HEK293T (cell line): ENCODE measurements at regions not wholly inside any gene's neighbourhood (a gene's known extent, or its start where the extent isn't known, plus 50 kb on each side); places are given as distances from the start of the nearest gene placed in this dataset.

Source experiments
- CTCF ChIA-PET: fragments of 350-600 bp; formaldehyde crosslinking; extraction: SDS; loops from one replicate; lab custom pipeline; 2021; ENCODE audit warnings: antibody characterized with exemption, inconsistent platforms; lab: Yijun Ruan, JAX
- POLR2A ChIA-PET: fragments of 350-600 bp; formaldehyde crosslinking; extraction: SDS; loops from one replicate; lab custom pipeline; 2020; ENCODE audit warnings: antibody characterized with exemption, inconsistent platforms; lab: Yijun Ruan, JAX
- DNase-seq: peaks from one replicate; pipeline ENCODE4 v3.0.0; 2012; ENCODE audit warnings: mixed read lengths; ENCODE audit errors: extremely low spot score
- ARNT ChIP-seq: fragments of 450-650 bp; IDR thresholded peaks from 2 replicates; pipeline ENCODE4 v1.6.1; 2017; ENCODE audit warnings: mild to moderate bottlenecking
- BHLHE40 ChIP-seq: fragments of 450-650 bp; IDR thresholded peaks from 2 replicates; pipeline ENCODE4 v1.6.1; 2016; ENCODE audit warnings: mild to moderate bottlenecking, moderate library complexity, borderline replicate concordance
- CTBP1 ChIP-seq: fragments of 450-650 bp; IDR thresholded peaks from 2 replicates; pipeline ENCODE4 v1.6.1; 2016; ENCODE audit warnings: borderline replicate concordance
- ELF4 ChIP-seq: fragments of 450-650 bp; IDR thresholded peaks from 2 replicates; pipeline ENCODE4 v1.6.1; 2017; ENCODE audit warnings: antibody characterized with exemption
- FOXA1 ChIP-seq: fragments of 450-650 bp; IDR thresholded peaks from 2 replicates; pipeline ENCODE4 v1.6.1; 2016; ENCODE audit warnings: mild to moderate bottlenecking
- FOXK2 ChIP-seq: fragments of 450-650 bp; IDR thresholded peaks from 2 replicates; pipeline ENCODE4 v1.6.1; 2016; ENCODE audit warnings: mild to moderate bottlenecking
- FOXM1 ChIP-seq: fragments of 450-650 bp; IDR thresholded peaks from 2 replicates; pipeline ENCODE4 v1.6.1; 2017; ENCODE audit warnings: mild to moderate bottlenecking, borderline replicate concordance
- HDGF ChIP-seq: fragments of 450-650 bp; IDR thresholded peaks from 2 replicates; pipeline ENCODE4 v1.6.1; 2017; ENCODE audit warnings: antibody characterized with exemption, borderline replicate concordance
- L3MBTL2 ChIP-seq: fragments of 450-650 bp; conservative IDR thresholded peaks from 2 replicates; pipeline ENCODE4 v1.6.1; 2016; ENCODE audit warnings: mild to moderate bottlenecking
- LEF1 ChIP-seq: fragments of 450-650 bp; IDR thresholded peaks from 2 replicates; pipeline ENCODE4 v1.6.1; 2017; ENCODE audit warnings: mild to moderate bottlenecking, borderline replicate concordance
- NFRKB ChIP-seq: fragments of 450-650 bp; IDR thresholded peaks from 2 replicates; pipeline ENCODE4 v1.6.1; 2016; ENCODE audit warnings: mild to moderate bottlenecking, moderate library complexity
- PKNOX1 ChIP-seq: fragments of 450-650 bp; IDR thresholded peaks from 2 replicates; pipeline ENCODE4 v1.6.1; 2016
- SP1 ChIP-seq: fragments of 450-650 bp; IDR thresholded peaks from 2 replicates; pipeline ENCODE4 v1.6.1; 2017
- SUZ12 ChIP-seq: fragments of 450-650 bp; IDR thresholded peaks from 2 replicates; pipeline ENCODE4 v1.6.1; 2016; ENCODE audit warnings: mild to moderate bottlenecking
- TARDBP ChIP-seq: fragments of 450-650 bp; IDR thresholded peaks from 2 replicates; pipeline ENCODE4 v1.6.1; 2016
- ZNF384 ChIP-seq: fragments of 450-650 bp; IDR thresholded peaks from 2 replicates; pipeline ENCODE4 v1.6.1; 2016

GRCh38 chr10:128528781-128529180 is 402.6 kb upstream of the MKI67 start:
- POLR2A ChIA-PET: no interaction called here
- CTCF ChIA-PET: interaction anchor here (1.3 to 1.5 kb wide), 2 partner anchors 253 to 261 kb away, joined by 3 read pairs; no protein-coding TSS in a partner anchor
- TF ChIP-seq NFRKB (no peak), ELF4 (no peak), SP1 (no peak), PKNOX1 (no peak), BHLHE40 (no peak), LEF1 (no peak), FOXA1 (no peak), HDGF (no peak), ARNT (no peak), L3MBTL2 (no peak), SUZ12 (no peak), ZNF384 (no peak), CTBP1 (no peak), TARDBP (no peak), FOXK2 (no peak), FOXM1 (no peak)
- no peak for DNase-seq

- ChIA-PET CTCF (interaction anchor here (1.3 to 1.5 kb wide), 2 partner anchors 254 to 261 kb away, joined by 3 read pairs; no protein-coding TSS in a partner anchor), POLR2A (no interaction called here)
- no peak for DNase-seq
- no peak for TF ChIP-seq L3MBTL2
These were observed 403.0 kb upstream of the MKI67 start for GRCh38 chr10:128529225-128529624.

- no peak for TF ChIP-seq ZNF384
- no peak for TF ChIP-seq TARDBP
- TF ChIP-seq LEF1: no peak
- TF ChIP-seq FOXA1: no peak
- no peak for TF ChIP-seq ELF4
- no peak for TF ChIP-seq FOXK2
- TF ChIP-seq SUZ12: no peak
- TF ChIP-seq CTBP1: no peak
- TF ChIP-seq L3MBTL2: no peak
- TF ChIP-seq BHLHE40: no peak
- TF ChIP-seq FOXM1: no peak
- ChIA-PET CTCF (no interaction called here), POLR2A (no interaction called here)
- no peak for DNase-seq
These were observed 404.1 kb upstream of the MKI67 start for GRCh38 chr10:128530301-128530700.

GRCh38 chr10:128530946-128531345 is 404.7 kb upstream of the MKI67 start:
- ChIA-PET CTCF (no interaction called here), POLR2A (no interaction called here)
- no peak for DNase-seq
- no peak for TF ChIP-seq SP1
- TF ChIP-seq PKNOX1: no peak
- no peak for TF ChIP-seq TARDBP
- no peak for TF ChIP-seq SUZ12
- no peak for TF ChIP-seq FOXA1
- TF ChIP-seq CTBP1: no peak
- TF ChIP-seq ARNT: no peak
- TF ChIP-seq BHLHE40: no peak
- no peak for TF ChIP-seq ZNF384
- TF ChIP-seq NFRKB: no peak
- no peak for TF ChIP-seq FOXM1

- DNase-seq: no peak
- TF ChIP-seq TARDBP (no peak), FOXM1 (no peak), FOXA1 (no peak), FOXK2 (no peak), NFRKB (no peak), L3MBTL2 (no peak), SUZ12 (no peak), ZNF384 (no peak)
- ChIA-PET POLR2A (no interaction called here), CTCF (no interaction called here)
These were observed 408.5 kb upstream of the MKI67 start for GRCh38 chr10:128534686-128535085.

GRCh38 chr10:128536259-128536658 is 410.0 kb upstream of the MKI67 start:
- ChIA-PET POLR2A (no interaction called here), CTCF (interaction anchor here (0.7 kb wide), 1 partner anchor 9 kb away, joined by 3 read pairs; no protein-coding TSS in a partner anchor)
- no peak for DNase-seq
- no peak for TF ChIP-seq SUZ12
- no peak for TF ChIP-seq SP1
- TF ChIP-seq FOXM1: no peak
- no peak for TF ChIP-seq NFRKB
- no peak for TF ChIP-seq ZNF384

- DNase-seq: no peak
- POLR2A ChIA-PET: no interaction called here
- TF ChIP-seq SUZ12: no peak
- TF ChIP-seq ZNF384: no peak
- no peak for TF ChIP-seq LEF1
- no peak for TF ChIP-seq NFRKB
- no peak for TF ChIP-seq FOXK2
- CTCF ChIA-PET: no interaction called here
These were observed 411.7 kb upstream of the MKI67 start for GRCh38 chr10:128537834-128538330.
